SU-DHL-6 (cell line): ENCODE measurements at regions not wholly inside any gene's neighbourhood (a gene's known extent, or its start where the extent isn't known, plus 50 kb on each side); places are given as distances from the start of the nearest gene placed in this dataset.

Experiments
- H2AFZ ChIP-seq: fragments of 200-600 bp; sonication (generic); 2 replicates; pipeline ENCODE4 v1.6.1; 2014; ENCODE audit warnings: low read depth, mild to moderate bottlenecking, moderate library complexity, mixed read lengths, antibody characterized with exemption, low read length; ENCODE audit not compliant: severe bottlenecking
- H3F3A ChIP-seq: fragments of 200-600 bp; shearing (Covaris generic); 2 replicates; pipeline ENCODE4 v1.6.0; 2016; ENCODE audit warnings: antibody characterized with exemption, mild to moderate bottlenecking; ENCODE audit not compliant: insufficient read depth
- H3K27ac ChIP-seq: fragments of 200-600 bp; sonication (generic); 2 replicates; pipeline ENCODE4 v1.5.1; 2016; ENCODE audit warnings: low read depth, mild to moderate bottlenecking, low read length, moderate library complexity, mixed read lengths
- H3K27me3 ChIP-seq: fragments of 200-600 bp; sonication (generic), shearing (Covaris generic); 2 replicates; pipeline ENCODE4 v1.6.0; 2014; ENCODE audit warnings: mild to moderate bottlenecking, low read length
- H3K36me3 ChIP-seq: fragments of 200-600 bp; sonication (generic); 2 replicates; pipeline ENCODE4 v1.6.1; 2014; ENCODE audit warnings: mild to moderate bottlenecking, low read length, mixed read lengths
- H3K4me2 ChIP-seq: fragments of 300-600, 200-600 bp; shearing (Covaris generic), sonication (generic); 2 replicates; pipeline ENCODE4 v1.6.0; 2014; ENCODE audit warnings: low read length, low read depth, mild to moderate bottlenecking; ENCODE audit not compliant: poor library complexity, severe bottlenecking
- H3K4me3 ChIP-seq: fragments of 200-600 bp; sonication (generic); 2 replicates; pipeline ENCODE4 v1.5.1; 2014; ENCODE audit warnings: antibody characterized with exemption, low read length, mild to moderate bottlenecking, mixed read lengths; ENCODE audit not compliant: insufficient read depth, poor library complexity, severe bottlenecking
- H3K79me2 ChIP-seq: fragments of 200-600 bp; sonication (generic); 2 replicates; pipeline ENCODE4 v1.6.1; 2014; ENCODE audit warnings: mild to moderate bottlenecking, low read length, moderate library complexity; ENCODE audit not compliant: insufficient read depth
- H3K9ac ChIP-seq: fragments of 200-600 bp; sonication (generic); 2 replicates; pipeline ENCODE4 v1.7.0; 2014; ENCODE audit warnings: mild to moderate bottlenecking, low read length
- H3K9me2 ChIP-seq: fragments of 200-600 bp; sonication (generic); replicated peaks from 2 replicates; pipeline ENCODE4 v1.6.1; 2014; ENCODE audit warnings: low read length; ENCODE audit not compliant: insufficient read depth
- H3K9me3 ChIP-seq: fragments of 200-600 bp; sonication (generic); 2 replicates; pipeline ENCODE4 v1.6.1; 2014; ENCODE audit warnings: low read length, mixed read lengths; ENCODE audit not compliant: insufficient read depth
- H4K20me1 ChIP-seq: fragments of 200-600 bp; sonication (generic); 2 replicates; pipeline ENCODE4 v1.6.1; 2014; ENCODE audit warnings: low read depth, mild to moderate bottlenecking, antibody characterized with exemption, low read length, moderate library complexity, mixed read lengths
- CTCF ChIP-seq: fragments of 200-600 bp; sonication (generic); IDR thresholded peaks from one replicate; pipeline ENCODE4 v1.5.1; 2017; ENCODE audit warnings: antibody characterized with exemption, mild to moderate bottlenecking, low read length, moderate library complexity; ENCODE audit not compliant: insufficient read depth, poor library complexity, severe bottlenecking
- EZH2phosphoT487 ChIP-seq: fragments of 200-600 bp; sonication (generic), shearing (Covaris generic); conservative IDR thresholded peaks from 2 replicates; pipeline ENCODE4 v1.6.1; 2018; ENCODE audit warnings: mild to moderate bottlenecking, antibody characterized with exemption, low read length, moderate library complexity, mixed read lengths

DNA sequence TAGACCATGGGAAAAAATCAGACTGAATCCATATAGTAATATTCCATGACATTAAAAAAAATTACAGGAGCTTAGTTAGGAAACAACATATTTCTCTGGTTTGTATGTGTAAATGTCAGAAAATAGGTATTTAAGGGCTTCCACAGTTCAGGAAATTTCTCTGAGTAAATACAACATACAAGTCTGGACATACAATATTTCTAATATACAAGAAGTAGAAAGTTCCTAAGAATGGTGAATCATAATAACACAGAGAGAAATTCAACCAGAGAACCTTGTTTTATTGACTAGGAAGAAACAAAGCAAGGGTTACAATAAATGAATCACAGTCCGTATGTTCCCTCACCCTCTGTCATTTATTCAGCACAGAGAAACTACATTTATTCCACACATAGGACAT lies 532.7 kb upstream of the FAT3 start:
- no peaks in the 10 kb centered on the region for H3K27me3 ChIP-seq
- TF ChIP-seq EZH2phosphoT487, result no peak
- no peak for TF ChIP-seq CTCF
- no peaks in the 10 kb centered on the region for H3K9me3 ChIP-seq
- H4K20me1 ChIP-seq, result no peaks in the 10 kb centered on the region
- no peaks in the 10 kb centered on the region for H3K79me2 ChIP-seq
- no peak overlapping the region for H2AFZ ChIP-seq
- no peaks in the 10 kb centered on the region for H3F3A ChIP-seq
- no peak overlapping the region for H3K4me2 ChIP-seq
- no peak overlapping the region for H3K27ac ChIP-seq
- H3K36me3 ChIP-seq, result no peaks in the 10 kb centered on the region
- no peaks in the 10 kb centered on the region for H3K9me2 ChIP-seq
- no peak overlapping the region for H3K4me3 ChIP-seq
- H3K9ac ChIP-seq, result no peak overlapping the region

DNA sequence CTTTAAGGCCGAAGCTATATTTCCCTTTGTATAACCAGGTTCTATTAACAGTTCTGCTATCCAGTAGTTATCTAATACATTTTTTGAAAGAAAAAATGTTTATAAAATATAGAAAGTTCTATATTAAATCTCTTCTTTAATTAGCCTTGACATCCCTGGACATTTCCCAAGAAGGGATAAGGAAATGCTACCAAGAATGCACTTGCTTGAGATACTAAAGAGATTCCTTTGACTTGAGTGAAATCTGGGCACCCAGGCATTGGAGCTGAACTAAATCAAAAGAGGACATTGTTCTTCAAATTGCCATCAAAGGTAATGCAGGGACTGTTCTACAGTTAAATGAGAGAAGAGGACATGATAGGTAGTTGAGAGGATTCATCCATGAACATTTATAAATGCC lies 535.9 kb upstream of the FAT3 start:
- H3K4me2 ChIP-seq, result no peak overlapping the region
- no peak overlapping the region for H2AFZ ChIP-seq
- H3K9me2 ChIP-seq, result no peaks in the 10 kb centered on the region
- no peak overlapping the region for H3K9ac ChIP-seq
- H3F3A ChIP-seq, result no peaks in the 10 kb centered on the region
- no peaks in the 10 kb centered on the region for H3K79me2 ChIP-seq
- no peak overlapping the region for H3K4me3 ChIP-seq
- no peaks in the 10 kb centered on the region for H3K9me3 ChIP-seq
- TF ChIP-seq CTCF, result no peak
- no peak for TF ChIP-seq EZH2phosphoT487
- no peak overlapping the region for H3K27ac ChIP-seq
- H3K27me3 ChIP-seq, result no peaks in the 10 kb centered on the region
- no peaks in the 10 kb centered on the region for H4K20me1 ChIP-seq
- H3K36me3 ChIP-seq, result no peaks in the 10 kb centered on the region

GRCh38 chr11:91686700-91687099 lies 537.9 kb upstream of the FAT3 start:
- Histone ChIP-seq H3K9me2 (no peaks in the 10 kb centered on the region), H3K4me2 (no peak overlapping the region), H3K9ac (no peak overlapping the region), H3K79me2 (no peaks in the 10 kb centered on the region), H3K27me3 (no peaks in the 10 kb centered on the region), H3F3A (no peaks in the 10 kb centered on the region), H4K20me1 (no peaks in the 10 kb centered on the region), H3K27ac (no peak overlapping the region), H3K36me3 (no peaks in the 10 kb centered on the region), H3K9me3 (no peaks in the 10 kb centered on the region), H3K4me3 (no peak overlapping the region), H2AFZ (no peak overlapping the region)
- TF ChIP-seq CTCF (no peak), EZH2phosphoT487 (no peak)

DNA sequence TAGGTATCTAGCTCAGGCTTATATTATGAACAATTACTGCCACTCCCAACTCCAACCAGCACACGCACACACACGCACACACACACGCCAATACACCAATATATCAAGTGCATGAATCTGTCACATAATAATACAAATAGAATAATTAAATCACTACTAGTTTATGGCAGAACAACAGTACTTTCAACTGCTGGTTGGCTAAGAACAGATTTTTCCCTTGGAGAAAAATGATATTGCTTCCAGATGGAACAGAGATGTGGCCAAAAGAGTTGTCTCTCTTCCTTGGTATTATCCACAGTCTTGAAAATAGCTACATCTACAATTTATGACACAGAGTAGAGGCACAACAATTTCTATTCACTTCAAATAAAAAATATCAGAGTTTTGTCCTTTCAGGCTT lies 538.3 kb upstream of the FAT3 start:
- Histone ChIP-seq H3K9me3 (no peaks in the 10 kb centered on the region), H3K4me2 (no peak overlapping the region), H3K36me3 (no peaks in the 10 kb centered on the region)

More for the DNA sequence above, 538.3 kb upstream of the FAT3 start:
- H2AFZ ChIP-seq, result no peak overlapping the region
- H3K79me2 ChIP-seq, result no peaks in the 10 kb centered on the region
- H4K20me1 ChIP-seq, result no peaks in the 10 kb centered on the region
- H3K9me2 ChIP-seq, result no peaks in the 10 kb centered on the region
- no peak overlapping the region for H3K27ac ChIP-seq
- H3K9ac ChIP-seq, result no peak overlapping the region
- no peak overlapping the region for H3K4me3 ChIP-seq
- no peaks in the 10 kb centered on the region for H3F3A ChIP-seq
- no peaks in the 10 kb centered on the region for H3K27me3 ChIP-seq
- no peak for TF ChIP-seq EZH2phosphoT487
- TF ChIP-seq CTCF, result no peak
